A673 (cell line): ENCODE measurements at regions not wholly inside any gene's neighbourhood (a gene's known extent, or its start where the extent isn't known, plus 50 kb on each side); places are given as distances from the start of the nearest gene placed in this dataset.

Experiments used
- EZH2 ChIP-seq: fragments of 200-600 bp; sonication (generic); IDR thresholded peaks from 2 replicates; pipeline ENCODE4 v1.6.1; 2017; ENCODE audit warnings: borderline replicate concordance, low read depth, mild to moderate bottlenecking, mixed read lengths, antibody characterized with exemption, low read length; ENCODE audit not compliant: poor library complexity, severe bottlenecking
- TF ChIP-seq, protein P1 (sequence below): fragments of 300-800, 200-600 bp; sonication (generic); conservative IDR thresholded peaks from 2 replicates; pipeline ENCODE4 v1.5.1; 2017; ENCODE audit warnings: low read depth, mild to moderate bottlenecking, antibody characterized with exemption, low read length, moderate library complexity, mixed read lengths

- TF ChIP-seq, protein P1, sequence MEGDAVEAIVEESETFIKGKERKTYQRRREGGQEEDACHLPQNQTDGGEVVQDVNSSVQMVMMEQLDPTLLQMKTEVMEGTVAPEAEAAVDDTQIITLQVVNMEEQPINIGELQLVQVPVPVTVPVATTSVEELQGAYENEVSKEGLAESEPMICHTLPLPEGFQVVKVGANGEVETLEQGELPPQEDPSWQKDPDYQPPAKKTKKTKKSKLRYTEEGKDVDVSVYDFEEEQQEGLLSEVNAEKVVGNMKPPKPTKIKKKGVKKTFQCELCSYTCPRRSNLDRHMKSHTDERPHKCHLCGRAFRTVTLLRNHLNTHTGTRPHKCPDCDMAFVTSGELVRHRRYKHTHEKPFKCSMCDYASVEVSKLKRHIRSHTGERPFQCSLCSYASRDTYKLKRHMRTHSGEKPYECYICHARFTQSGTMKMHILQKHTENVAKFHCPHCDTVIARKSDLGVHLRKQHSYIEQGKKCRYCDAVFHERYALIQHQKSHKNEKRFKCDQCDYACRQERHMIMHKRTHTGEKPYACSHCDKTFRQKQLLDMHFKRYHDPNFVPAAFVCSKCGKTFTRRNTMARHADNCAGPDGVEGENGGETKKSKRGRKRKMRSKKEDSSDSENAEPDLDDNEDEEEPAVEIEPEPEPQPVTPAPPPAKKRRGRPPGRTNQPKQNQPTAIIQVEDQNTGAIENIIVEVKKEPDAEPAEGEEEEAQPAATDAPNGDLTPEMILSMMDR: no peak
- no peak for TF ChIP-seq EZH2
These were observed 200.4 kb downstream of the TSN start for GRCh38 chr2:121955872-121956271.
